A549 (cell line): ENCODE measurements at regions not wholly inside any gene's neighbourhood (a gene's known extent, or its start where the extent isn't known, plus 50 kb on each side); places are given as distances from the start of the nearest gene placed in this dataset.

Source experiments
- E2F6 ChIP-seq: IDR thresholded peaks from 2 replicates; pipeline ENCODE4 v1.6.1; 2012; ENCODE audit warnings: low read depth, borderline replicate concordance
- ELK1 ChIP-seq: fragments of 150-350 bp; IDR thresholded peaks from 2 replicates; pipeline ENCODE4 v1.6.1; 2014; ENCODE audit warnings: low read depth, mild to moderate bottlenecking, low read length
- ESRRA ChIP-seq: fragments of 150-350 bp; IDR thresholded peaks from 2 replicates; pipeline ENCODE4 v1.6.1; 2014; ENCODE audit warnings: mild to moderate bottlenecking, low read length, borderline replicate concordance
- HOXA7 ChIP-seq: fragments of 250-450 bp; sonication (Bioruptor Pico); IDR thresholded peaks from 2 replicates; pipeline ENCODE4 v1.5.0; 2020; ENCODE audit warnings: mild to moderate bottlenecking, moderate library complexity
- MAX ChIP-seq: IDR thresholded peaks from 2 replicates; pipeline ENCODE4 v1.6.1; 2012
- MAZ ChIP-seq: fragments of 150-350 bp; IDR thresholded peaks from 2 replicates; pipeline ENCODE4 v1.6.1; 2014; ENCODE audit warnings: antibody characterized with exemption, low read depth, low read length, borderline replicate concordance
- NPAS2 ChIP-seq: fragments of 250-450 bp; sonication (Bioruptor Pico); IDR thresholded peaks from 2 replicates; pipeline ENCODE4 v1.8.0; 2022; ENCODE audit warnings: mild to moderate bottlenecking, moderate library complexity, borderline replicate concordance
- NR3C1 ChIP-seq: fragments of >200 bp; sonication (Bioruptor Twin); formaldehyde crosslinking; IDR thresholded peaks from 3 replicates; pipeline ENCODE4 v1.6.1; 2017
- POLR2A ChIP-seq: IDR thresholded peaks from 2 replicates; pipeline ENCODE4 v1.6.1; 2012; ENCODE audit warnings: mild to moderate bottlenecking, low read length
- POLR2AphosphoS2 ChIP-seq: conservative IDR thresholded peaks from 2 replicates; pipeline ENCODE4 v1.6.1; 2012; ENCODE audit warnings: low read length, improper control_type of control experiment, inconsistent platforms
- RCOR1 ChIP-seq: fragments of 150-350 bp; IDR thresholded peaks from 2 replicates; pipeline ENCODE4 v1.6.1; 2014; ENCODE audit warnings: antibody characterized with exemption, low read length, low read depth
- ZNF302 ChIP-seq: fragments of 250-450 bp; sonication (Bioruptor Pico); IDR thresholded peaks from 2 replicates; pipeline ENCODE4 v1.9.0; 2021; ENCODE audit warnings: inconsistent platforms, mild to moderate bottlenecking, moderate library complexity
- TF ChIP-seq, protein P1 (sequence below): fragments of >200 bp; sonication (Bioruptor Twin); formaldehyde crosslinking; IDR thresholded peaks from 3 replicates; pipeline ENCODE4 v1.5.1; 2016
- TF ChIP-seq, protein P2 (sequence below): fragments of >200 bp; sonication (Bioruptor Twin); formaldehyde crosslinking; IDR thresholded peaks from 2 replicates; pipeline ENCODE4 v1.6.1; 2016

- TF ChIP-seq, protein P1, sequence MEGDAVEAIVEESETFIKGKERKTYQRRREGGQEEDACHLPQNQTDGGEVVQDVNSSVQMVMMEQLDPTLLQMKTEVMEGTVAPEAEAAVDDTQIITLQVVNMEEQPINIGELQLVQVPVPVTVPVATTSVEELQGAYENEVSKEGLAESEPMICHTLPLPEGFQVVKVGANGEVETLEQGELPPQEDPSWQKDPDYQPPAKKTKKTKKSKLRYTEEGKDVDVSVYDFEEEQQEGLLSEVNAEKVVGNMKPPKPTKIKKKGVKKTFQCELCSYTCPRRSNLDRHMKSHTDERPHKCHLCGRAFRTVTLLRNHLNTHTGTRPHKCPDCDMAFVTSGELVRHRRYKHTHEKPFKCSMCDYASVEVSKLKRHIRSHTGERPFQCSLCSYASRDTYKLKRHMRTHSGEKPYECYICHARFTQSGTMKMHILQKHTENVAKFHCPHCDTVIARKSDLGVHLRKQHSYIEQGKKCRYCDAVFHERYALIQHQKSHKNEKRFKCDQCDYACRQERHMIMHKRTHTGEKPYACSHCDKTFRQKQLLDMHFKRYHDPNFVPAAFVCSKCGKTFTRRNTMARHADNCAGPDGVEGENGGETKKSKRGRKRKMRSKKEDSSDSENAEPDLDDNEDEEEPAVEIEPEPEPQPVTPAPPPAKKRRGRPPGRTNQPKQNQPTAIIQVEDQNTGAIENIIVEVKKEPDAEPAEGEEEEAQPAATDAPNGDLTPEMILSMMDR, result no peak
- no peak for TF ChIP-seq ESRRA
- TF ChIP-seq POLR2A, result no peak
- TF ChIP-seq RCOR1, result no peak
- TF ChIP-seq POLR2AphosphoS2, result no peak
- TF ChIP-seq HOXA7 (CRISPR knock-in tag), result no peak
- no peak for TF ChIP-seq NR3C1
- no peak for TF ChIP-seq ZNF302 (CRISPR knock-in tag)
- no peak for TF ChIP-seq E2F6
- TF ChIP-seq, protein P2, sequence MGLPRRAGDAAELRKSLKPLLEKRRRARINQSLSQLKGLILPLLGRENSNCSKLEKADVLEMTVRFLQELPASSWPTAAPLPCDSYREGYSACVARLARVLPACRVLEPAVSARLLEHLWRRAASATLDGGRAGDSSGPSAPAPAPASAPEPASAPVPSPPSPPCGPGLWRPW, result no peak
- no peak for TF ChIP-seq ELK1
- TF ChIP-seq MAX, result no peak
- TF ChIP-seq MAZ, result no peak
- no peak for TF ChIP-seq NPAS2 (CRISPR knock-in tag)
Observed at GRCh38 chr2:240301256-240301795, 134.1 kb upstream of the GPC1 start.
